Activated CD8-positive, alpha-beta T cell treated with anti-CD3 and anti-CD28 coated beads, Interleukin-2, amount 10 ng/mL, durations not matched to agents 7 days and 5 days (primary cell): ENCODE measurements at regions not wholly inside any gene's neighbourhood (a gene's known extent, or its start where the extent isn't known, plus 50 kb on each side); places are given as distances from the start of the nearest gene placed in this dataset.
A peak's percentile ranks its signal among the peaks of the same experiment; 100 is the strongest.
"Not testable (repeated sequence)": the region's sequence is repeated elsewhere in the genome, so short reads cannot be mapped to it uniquely, and the experiment has no call there.

Experiments
- ATAC-seq: fragments of 150-1000 bp; cut with Tn5 transposase; one replicate; pipeline ENCODE4 v1.10.0; 2021; ENCODE audit warnings: moderate library complexity
- CTCF ChIA-PET: fragments of 350-600 bp; sonication (Branson Sonifier 250); formaldehyde crosslinking; loops from one replicate; lab custom pipeline; 2021; ENCODE audit warnings: antibody characterized with exemption; lab: Charles Lee
- POLR2A ChIA-PET: fragments of 350-600 bp; sonication (Branson Sonifier 250); formaldehyde crosslinking; loops from one replicate; lab custom pipeline; 2021; ENCODE audit warnings: antibody characterized with exemption; lab: Charles Lee
- DNase-seq: peaks from one replicate; pipeline ENCODE4 v3.0.0-alpha.2; 2020
- H3K27ac Mint-ChIP-seq: one replicate; pipeline ENCODE4 v1.8.0; 2021; ENCODE audit warnings: mild to moderate bottlenecking, mixed read lengths
- H3K27me3 Mint-ChIP-seq: one replicate; pipeline ENCODE4 v1.8.0; 2021; ENCODE audit warnings: low read depth, mixed read lengths
- H3K36me3 Mint-ChIP-seq: one replicate; pipeline ENCODE4 v1.8.0; 2021; ENCODE audit warnings: low read depth, mixed read lengths
- H3K4me1 Mint-ChIP-seq: one replicate; pipeline ENCODE4 v1.8.0; 2021; ENCODE audit warnings: low read depth, mixed read lengths
- H3K4me3 Mint-ChIP-seq: one replicate; pipeline ENCODE4 v1.8.0; 2021; ENCODE audit warnings: mild to moderate bottlenecking, mixed read lengths
- H3K9me3 Mint-ChIP-seq: one replicate; pipeline ENCODE4 v1.8.0; 2022; ENCODE audit warnings: mixed read lengths; ENCODE audit not compliant: insufficient read depth

DNA sequence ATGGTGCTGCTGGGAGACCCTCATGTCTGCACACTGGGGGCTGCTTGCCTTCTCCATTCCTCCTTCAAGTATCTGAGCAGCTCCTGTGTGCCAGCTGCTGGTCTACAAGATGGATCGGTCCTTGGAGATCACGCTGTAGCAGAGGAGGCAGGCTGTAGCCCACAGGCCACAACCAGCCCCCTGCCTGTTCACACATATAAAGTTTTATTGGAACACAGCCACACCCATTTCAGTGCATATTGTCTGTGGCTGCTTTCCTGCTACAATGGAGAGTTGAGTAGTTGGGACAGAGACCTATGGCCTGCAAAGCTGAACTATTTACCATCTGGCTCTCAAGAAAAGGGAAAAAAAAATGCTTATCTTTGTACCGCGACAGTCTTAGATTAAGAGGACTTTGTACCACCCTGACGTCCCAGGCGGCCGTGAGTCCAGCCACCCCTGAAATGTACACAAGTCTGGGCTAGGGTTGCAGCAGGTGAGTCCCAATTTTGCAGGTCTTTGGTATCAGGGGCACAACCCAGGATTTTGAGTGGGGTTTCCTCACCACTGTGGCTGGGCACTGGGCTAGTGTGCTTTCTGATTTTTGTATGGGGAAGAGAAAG is 179.2 kb upstream of the OSBPL11 start:
- H3K4me1 Mint-ChIP-seq, CTCF ChIA-PET, H3K27ac Mint-ChIP-seq, ATAC-seq, H3K27me3 Mint-ChIP-seq, POLR2A ChIA-PET, DNase-seq, H3K4me3 Mint-ChIP-seq, H3K36me3 Mint-ChIP-seq, H3K9me3 Mint-ChIP-seq: not testable (repeated sequence)

GRCh38 chr3:125775106-125775505 is 179.8 kb upstream of the OSBPL11 start:
- DNase-seq, H3K9me3 Mint-ChIP-seq, H3K4me3 Mint-ChIP-seq, H3K27me3 Mint-ChIP-seq, CTCF ChIA-PET, H3K36me3 Mint-ChIP-seq, POLR2A ChIA-PET, H3K27ac Mint-ChIP-seq, ATAC-seq, H3K4me1 Mint-ChIP-seq: not testable (repeated sequence)

GRCh38 chr3:125775606-125776294 is 180.5 kb upstream of the OSBPL11 start:
- H3K4me1 Mint-ChIP-seq, CTCF ChIA-PET, ATAC-seq, POLR2A ChIA-PET, H3K36me3 Mint-ChIP-seq, H3K9me3 Mint-ChIP-seq, H3K27ac Mint-ChIP-seq, H3K4me3 Mint-ChIP-seq, DNase-seq, H3K27me3 Mint-ChIP-seq: not testable (repeated sequence)

DNA sequence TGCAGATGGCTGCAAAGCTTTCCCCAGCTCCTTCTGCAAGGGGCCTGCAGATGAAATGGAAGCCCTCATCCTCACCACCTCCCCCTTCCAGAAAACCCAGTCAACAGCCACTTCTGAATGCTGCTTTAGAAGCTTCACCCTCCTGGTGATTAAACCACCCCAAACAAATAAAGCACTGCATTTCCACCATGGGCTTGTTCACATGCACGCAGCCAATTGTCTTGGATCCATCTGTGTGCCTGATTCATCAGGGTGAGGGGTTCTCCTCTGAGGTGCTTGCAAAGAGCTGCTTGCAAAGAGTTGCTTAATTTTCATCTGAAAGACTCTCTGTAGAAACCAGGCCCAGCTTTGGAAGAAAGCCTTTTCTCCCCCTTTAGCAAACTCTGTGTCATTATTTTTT is 184.0 kb upstream of the OSBPL11 start:
- H3K4me3 Mint-ChIP-seq, H3K4me1 Mint-ChIP-seq, CTCF ChIA-PET, H3K9me3 Mint-ChIP-seq, H3K27me3 Mint-ChIP-seq, H3K27ac Mint-ChIP-seq, DNase-seq, POLR2A ChIA-PET, ATAC-seq, H3K36me3 Mint-ChIP-seq: not testable (repeated sequence)

DNA sequence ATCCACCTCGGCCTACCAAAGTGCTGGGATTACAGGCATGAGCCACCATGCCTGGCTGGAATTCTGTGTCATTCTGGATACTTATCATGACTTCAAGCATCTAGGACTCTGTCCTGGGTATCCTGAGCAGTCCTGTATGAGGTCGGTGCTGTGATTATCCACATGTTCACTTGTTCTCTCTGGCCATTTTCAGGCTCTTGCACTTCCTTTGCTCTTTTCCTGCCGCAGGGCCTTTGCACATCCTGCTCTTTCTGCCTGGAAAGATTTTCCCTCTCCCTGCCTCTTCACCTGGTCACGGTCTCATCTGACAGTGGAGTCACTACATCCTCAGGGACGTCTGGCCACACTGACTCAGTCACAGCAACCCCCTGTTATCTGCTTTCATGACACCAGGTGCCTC is 184.6 kb upstream of the OSBPL11 start:
- POLR2A ChIA-PET, H3K27me3 Mint-ChIP-seq, ATAC-seq, H3K4me3 Mint-ChIP-seq, H3K4me1 Mint-ChIP-seq, CTCF ChIA-PET, H3K9me3 Mint-ChIP-seq, H3K36me3 Mint-ChIP-seq, DNase-seq: not testable (repeated sequence)
- H3K27ac Mint-ChIP-seq: peak overlapping the region; percentile 68

GRCh38 chr3:125781678-125782077 is 186.4 kb upstream of the OSBPL11 start:
- ATAC-seq, CTCF ChIA-PET: not testable (repeated sequence)

GRCh38 chr3:125790312-125790711 is 178.7 kb upstream of the ROPN1B start:
- H3K36me3 Mint-ChIP-seq, ATAC-seq, DNase-seq, H3K4me1 Mint-ChIP-seq, CTCF ChIA-PET, POLR2A ChIA-PET, H3K9me3 Mint-ChIP-seq, H3K27ac Mint-ChIP-seq, H3K4me3 Mint-ChIP-seq: not testable (repeated sequence)
- peaks cover 12% of the 10 kb centered on the region for H3K27me3 Mint-ChIP-seq

More at GRCh38 chr3:125781678-125782077, 186.4 kb upstream of the OSBPL11 start:
- H3K9me3 Mint-ChIP-seq, H3K4me3 Mint-ChIP-seq, H3K27ac Mint-ChIP-seq, H3K27me3 Mint-ChIP-seq, DNase-seq, H3K36me3 Mint-ChIP-seq, H3K4me1 Mint-ChIP-seq, POLR2A ChIA-PET: not testable (repeated sequence)

DNA sequence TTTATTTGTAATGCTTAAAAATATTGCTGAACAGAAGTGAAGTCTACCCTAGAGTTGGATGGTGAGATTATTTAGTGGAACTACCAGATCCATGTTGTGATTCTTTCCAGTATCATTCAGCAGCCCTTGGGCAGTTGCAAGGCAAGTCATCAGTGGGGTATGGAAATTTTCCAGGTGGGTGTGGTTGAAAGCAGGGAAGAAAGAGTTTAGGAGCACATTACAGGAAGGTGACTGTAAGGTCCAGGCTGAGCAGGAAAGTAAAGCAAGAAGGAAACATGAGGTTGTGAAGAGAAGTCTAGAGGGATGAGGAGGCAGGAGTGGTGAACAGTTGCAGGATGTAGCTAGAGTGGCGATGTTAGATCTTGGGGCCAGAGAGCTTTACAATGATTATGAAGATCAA is 178.0 kb upstream of the ROPN1B start:
- H3K36me3 Mint-ChIP-seq, H3K9me3 Mint-ChIP-seq, H3K4me1 Mint-ChIP-seq, DNase-seq, POLR2A ChIA-PET, CTCF ChIA-PET, H3K4me3 Mint-ChIP-seq, ATAC-seq, H3K27ac Mint-ChIP-seq: not testable (repeated sequence)
- peaks cover 10% of the 10 kb centered on the region for H3K27me3 Mint-ChIP-seq

- H3K4me3 Mint-ChIP-seq, CTCF ChIA-PET, ATAC-seq, DNase-seq, H3K27me3 Mint-ChIP-seq, H3K27ac Mint-ChIP-seq, H3K4me1 Mint-ChIP-seq, H3K36me3 Mint-ChIP-seq, POLR2A ChIA-PET: not testable (repeated sequence)
- H3K9me3 Mint-ChIP-seq: peaks cover 16% of the 10 kb centered on the region
Measured at GRCh38 chr3:125810010-125810409, 159.0 kb upstream of the ROPN1B start.

DNA sequence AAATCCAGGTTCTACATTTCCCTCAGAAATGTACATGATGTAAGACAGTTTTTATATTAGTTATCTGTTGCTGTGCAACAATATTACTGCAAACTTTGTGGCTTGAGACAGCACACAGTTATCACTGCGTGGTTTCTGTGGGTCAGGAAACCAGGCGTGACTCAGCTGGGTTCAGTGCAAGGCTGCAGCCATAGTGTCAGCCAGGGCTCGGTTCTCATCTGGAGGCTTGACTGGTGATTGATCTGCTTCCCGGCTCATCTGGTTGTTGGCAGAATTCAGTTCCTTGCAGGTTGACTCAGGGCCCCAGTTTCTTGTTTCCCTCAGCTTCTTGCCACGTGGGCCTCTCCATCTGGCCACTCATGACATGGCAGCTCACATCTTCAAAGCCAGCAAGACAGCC is 146.8 kb upstream of the ROPN1B start:
- H3K27ac Mint-ChIP-seq, H3K4me1 Mint-ChIP-seq, POLR2A ChIA-PET, H3K4me3 Mint-ChIP-seq, H3K36me3 Mint-ChIP-seq, ATAC-seq, H3K27me3 Mint-ChIP-seq, CTCF ChIA-PET: not testable (repeated sequence)
- H3K9me3 Mint-ChIP-seq: peaks cover 14% of the 10 kb centered on the region
- DNase-seq: peak; percentile 35

DNA sequence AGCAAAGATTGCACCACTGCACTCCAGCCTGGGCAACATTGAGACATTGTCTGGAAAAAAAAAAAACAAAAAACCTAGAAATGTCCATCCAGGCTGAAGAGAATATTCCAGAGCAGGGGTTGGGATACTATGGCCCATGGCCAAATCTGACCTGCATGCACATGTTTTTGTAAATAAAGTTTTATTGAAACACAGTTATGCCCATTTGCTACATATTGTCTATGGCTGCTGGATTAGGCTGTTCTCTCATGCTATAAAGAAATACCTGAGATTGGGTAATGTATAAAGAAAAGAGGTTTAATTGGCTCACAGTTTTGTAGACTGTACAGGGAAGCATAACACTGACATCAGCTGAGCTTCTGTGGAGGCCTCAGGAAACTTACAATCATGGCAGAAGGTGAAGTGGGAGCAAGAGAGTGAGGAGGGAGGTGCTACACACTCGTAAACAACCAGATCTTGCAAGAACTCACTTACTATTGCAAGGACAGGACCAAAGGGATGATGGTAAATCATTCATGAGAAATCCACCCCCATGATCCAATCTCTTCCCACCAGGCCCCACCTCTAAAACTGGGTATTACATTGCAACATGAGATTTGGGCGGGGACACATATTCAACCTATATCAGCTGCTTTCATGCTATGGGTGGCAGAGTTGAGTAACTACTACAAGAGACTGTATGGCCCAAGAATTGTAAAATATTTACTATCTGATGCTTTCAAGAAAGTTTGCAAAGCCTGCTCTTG is 137.8 kb upstream of the ROPN1B start:
- peaks cover 16% of the 10 kb centered on the region for H3K9me3 Mint-ChIP-seq
- CTCF ChIA-PET, H3K27ac Mint-ChIP-seq, H3K4me3 Mint-ChIP-seq, H3K4me1 Mint-ChIP-seq, DNase-seq, ATAC-seq, H3K27me3 Mint-ChIP-seq, H3K36me3 Mint-ChIP-seq, POLR2A ChIA-PET: not testable (repeated sequence)

GRCh38 chr3:125835562-125835961 is 133.4 kb upstream of the ROPN1B start:
- H3K9me3 Mint-ChIP-seq, POLR2A ChIA-PET, H3K4me1 Mint-ChIP-seq, ATAC-seq, H3K36me3 Mint-ChIP-seq, H3K27ac Mint-ChIP-seq, DNase-seq, H3K4me3 Mint-ChIP-seq, H3K27me3 Mint-ChIP-seq, CTCF ChIA-PET: not testable (repeated sequence)
